ENCODE measurements at regions not wholly inside any gene's neighbourhood (a gene's known extent, or its start where the extent isn't known, plus 50 kb on each side); places are given as distances from the start of the nearest gene placed in this dataset.

DNA sequence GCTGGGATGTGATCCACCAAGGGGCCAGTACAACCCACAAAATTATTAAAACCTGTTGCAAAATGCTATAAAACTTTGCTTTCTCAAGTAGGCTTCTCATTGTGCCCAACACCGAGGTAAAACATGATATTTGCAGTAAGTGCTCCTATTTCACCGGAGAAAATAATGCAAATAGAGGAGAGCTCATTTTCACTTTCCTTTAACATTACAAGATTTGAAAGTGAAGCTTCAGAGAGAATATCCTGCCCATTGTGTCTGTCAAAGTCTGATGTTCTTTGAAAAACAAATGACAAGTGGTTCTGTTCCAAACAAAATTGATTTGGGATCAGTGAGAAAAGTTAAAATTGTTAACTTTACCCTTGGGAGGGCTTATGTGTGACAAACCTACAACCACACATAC lies 287.1 kb downstream of the KCNN2 start:
- DNase-seq, result no peak

DNA sequence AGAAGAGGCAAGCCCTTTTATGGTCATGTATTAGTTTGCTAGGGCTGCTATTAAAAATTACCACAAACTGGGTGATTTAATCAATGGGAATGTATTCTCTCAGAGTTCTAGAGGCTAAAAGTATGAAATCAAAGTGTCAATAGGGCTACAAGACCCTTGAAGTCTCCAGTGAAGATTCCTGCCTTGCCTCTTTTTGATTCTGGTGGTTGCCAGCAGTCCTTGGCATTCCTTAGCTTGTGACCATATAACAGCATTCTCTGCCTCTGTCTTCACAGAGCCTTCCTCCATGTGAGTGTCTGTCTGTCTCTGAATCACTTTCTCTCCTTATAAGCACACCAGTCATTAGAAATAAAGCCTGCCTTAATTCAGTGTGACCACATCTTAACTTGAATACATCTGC lies 282.7 kb downstream of the KCNN2 start:
- no peak for DNase-seq

DNA sequence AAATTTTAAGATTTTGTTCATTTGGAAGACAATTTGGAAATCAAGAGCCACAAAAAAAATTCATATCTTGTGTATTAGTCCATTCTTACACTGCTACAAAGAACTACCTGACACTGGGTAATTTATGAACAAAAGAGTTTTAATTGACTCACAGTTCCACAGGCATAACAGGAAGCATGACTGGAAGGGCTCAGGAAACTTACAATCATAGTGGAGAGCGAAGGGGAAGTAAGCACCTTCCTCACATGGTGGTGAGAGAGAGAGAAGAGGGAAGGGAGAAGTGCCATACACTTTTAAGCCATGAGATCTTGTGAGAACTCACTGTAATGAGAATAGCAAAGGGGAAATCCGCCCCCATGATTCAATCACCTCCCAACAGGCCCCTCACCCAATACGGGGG lies 274.4 kb downstream of the KCNN2 start:
- no peak for DNase-seq

DNA sequence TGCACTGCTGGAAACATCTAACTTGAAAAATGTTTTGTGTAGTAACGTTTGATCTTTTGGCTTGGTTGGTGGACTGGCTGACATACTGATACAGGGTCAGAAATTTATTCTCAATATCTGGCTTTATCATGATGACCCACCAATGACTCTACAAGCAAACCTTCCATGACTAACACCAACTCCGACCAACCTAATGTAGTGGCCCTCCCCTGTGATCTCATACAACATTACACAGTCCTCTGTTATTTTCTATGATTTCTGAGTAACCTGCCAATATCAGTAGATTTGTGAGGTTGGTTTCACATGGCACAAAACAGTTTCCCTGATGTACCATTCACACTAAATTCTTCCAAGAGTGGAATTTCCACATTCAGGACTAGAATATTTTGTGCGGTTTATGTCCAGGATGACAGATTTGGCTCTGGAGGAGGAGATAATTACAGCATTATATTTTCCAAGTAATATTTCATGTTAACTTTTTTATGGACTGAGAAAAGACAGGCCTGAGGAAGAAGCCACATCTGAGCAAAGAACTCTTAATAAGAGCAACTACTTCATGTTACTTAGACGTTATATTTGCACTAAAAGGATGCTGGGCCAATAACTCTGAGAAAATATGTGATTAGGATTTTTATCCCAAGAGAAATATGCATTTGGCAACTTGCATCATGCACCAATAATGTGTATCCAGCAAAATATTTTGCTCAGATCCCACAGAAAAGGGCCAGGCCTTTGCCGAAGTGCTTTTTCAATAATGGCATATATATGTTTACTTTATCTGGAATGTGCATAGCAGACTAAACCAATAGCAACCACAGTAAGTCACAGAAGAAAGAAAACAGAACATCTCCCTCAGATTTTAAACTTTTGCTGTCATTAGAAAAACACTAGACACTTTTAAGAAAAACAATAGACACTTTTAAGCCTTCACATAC lies 273.4 kb downstream of the KCNN2 start:
- DNase-seq, result no peak

DNA sequence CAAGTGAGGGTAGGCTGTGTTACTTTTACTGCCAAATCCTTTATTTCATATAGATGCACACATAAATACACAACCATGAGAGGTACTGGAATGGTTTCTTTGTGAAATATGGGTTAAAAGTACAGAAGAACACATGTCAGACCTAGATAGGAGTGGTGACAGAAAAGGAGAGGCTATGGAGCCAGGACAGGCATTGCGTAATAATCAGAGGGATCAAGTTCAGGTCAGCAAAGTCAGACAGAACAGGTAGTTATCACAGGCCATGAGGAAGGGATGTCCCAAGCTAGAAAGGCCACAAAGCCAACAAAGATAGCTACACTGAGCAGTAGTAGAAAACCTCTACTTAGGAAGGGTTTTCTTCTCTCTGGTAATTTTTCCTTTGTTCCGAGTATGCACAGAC lies 272.6 kb downstream of the KCNN2 start:
- no peak for DNase-seq

DNA sequence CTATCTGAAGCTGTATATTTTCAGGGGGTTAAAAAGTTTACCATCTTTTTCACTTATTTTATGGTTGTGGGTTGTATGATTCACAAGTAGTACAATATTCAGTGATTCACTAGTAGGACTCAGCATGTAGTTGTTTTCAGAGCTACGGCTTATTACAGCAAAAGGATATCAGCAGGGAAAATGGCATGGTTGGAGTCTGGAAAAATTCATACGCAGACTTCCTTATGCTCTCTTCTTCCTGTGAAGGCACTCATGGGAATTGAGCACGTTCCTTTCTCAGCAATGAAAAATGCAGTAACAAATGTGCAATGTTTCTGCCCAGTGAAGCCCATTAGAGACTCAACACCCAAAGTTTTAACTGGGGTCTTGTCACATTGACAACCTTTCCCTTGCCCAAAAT lies 250.5 kb downstream of the KCNN2 start:
- no peak for DNase-seq

DNA sequence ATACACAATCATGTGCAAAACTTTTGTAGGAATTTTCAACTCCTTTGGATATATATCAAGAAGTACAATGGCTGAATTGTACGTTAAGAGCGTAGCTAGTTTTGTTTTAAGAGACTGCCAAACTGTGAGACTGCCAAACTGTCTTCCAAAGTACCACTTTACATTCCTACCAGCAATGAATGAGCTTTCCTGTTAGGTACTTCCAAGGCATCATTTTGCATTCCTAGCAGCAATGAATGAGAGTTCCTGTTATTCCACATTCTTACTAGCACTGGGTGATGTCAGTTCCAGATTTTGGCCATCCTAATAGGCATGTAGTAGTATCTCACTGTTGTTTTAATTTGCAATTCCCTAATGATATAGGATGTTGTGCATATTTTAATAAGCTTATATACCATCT lies 219.3 kb downstream of the KCNN2 start:
- DNase-seq, result no peak

DNA sequence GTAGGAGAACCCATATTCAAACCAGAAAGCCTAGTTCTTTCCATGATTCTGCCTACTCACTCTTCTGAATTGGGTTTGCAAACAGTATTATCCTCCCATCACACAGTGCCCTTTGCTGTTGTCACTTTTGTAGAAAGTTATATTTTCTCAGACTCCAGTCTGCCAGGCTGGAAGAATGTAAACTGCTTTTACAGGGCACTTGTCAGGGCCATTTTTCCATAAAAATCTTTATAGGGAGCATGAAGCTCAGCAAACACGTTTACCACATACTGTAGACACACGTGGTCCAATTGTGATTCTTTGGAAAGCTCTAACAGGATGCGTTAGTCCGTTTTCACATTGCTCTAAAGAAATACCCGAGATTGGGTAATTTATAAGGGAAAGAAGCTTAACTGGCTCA lies 204.0 kb downstream of the KCNN2 start:
- no peak for DNase-seq

DNA sequence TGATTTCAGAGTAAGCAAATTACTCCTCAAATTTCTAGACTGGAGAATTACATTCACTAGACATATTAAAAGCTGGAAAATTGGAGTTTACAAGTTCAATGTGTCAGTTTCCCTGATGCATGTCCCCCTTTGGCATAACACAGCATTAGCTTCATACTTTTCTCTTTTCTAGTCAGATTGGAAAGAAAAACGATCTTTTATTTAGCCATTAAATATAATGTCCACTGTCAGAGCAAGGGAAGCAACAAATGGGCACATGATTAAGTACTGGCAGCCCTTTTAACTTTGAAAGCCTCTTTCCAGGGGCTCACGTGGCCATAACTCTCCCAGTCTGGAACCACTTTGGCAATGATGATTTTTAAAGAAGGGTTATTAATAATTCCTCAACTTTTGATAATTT lies 203.3 kb downstream of the KCNN2 start:
- DNase-seq, result no peak

DNA sequence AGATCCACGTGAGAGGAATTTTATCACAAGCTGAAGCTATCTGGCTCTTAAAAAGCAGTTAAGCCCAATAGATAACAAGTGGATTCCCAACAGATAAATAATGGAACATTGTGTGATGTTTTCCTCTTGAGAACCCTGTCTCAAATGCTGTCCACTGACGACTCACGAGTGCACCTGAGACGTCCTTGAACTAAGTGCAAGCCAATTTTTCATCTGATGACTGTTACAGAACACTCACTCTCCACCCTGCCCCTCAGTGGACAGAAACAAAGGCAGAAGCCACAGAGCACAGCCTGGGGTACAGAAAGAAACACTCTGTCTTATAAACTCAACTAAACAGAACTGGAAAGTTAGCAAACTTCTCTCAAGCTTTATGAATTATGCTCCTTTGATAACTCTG lies 199.5 kb downstream of the KCNN2 start:
- DNase-seq, result no peak

Data from NCI-H2081 (cell line).